NCI-H2196 treated with DMSO at 0.1 percent for 48 hours (cell line): ENCODE measurements at regions not wholly inside any gene's neighbourhood (a gene's known extent, or its start where the extent isn't known, plus 50 kb on each side); places are given as distances from the start of the nearest gene placed in this dataset.

Source experiments
- DNase-seq: peaks from one replicate; lab custom pipeline; 2025; ENCODE audit not compliant: unreplicated experiment; lab: John Stamatoyannopoulos, UW

DNA sequence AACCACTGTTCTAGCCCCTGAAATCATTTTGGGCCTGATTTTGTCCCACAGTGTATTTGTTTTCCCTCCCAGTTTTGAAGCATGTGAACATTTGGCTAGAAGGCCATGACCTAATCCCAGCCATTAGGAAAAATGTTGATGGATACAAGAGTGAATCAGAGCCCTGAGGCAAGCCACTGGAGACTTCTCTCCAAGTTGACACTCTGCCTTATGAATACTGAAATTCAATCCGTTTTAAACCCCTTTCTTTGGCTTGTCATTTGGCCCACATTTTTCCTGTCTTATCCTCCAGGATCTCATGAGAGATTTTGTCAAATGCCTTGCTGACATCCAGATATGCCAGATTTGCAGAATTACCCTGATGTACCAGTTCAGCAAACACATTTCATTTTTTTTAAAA is 158.8 kb downstream of the FAT3 start:
- no peak for DNase-seq

- DNase-seq: no peak
Observed at GRCh38 chr11:92384358-92384757, 159.7 kb downstream of the FAT3 start.

DNA sequence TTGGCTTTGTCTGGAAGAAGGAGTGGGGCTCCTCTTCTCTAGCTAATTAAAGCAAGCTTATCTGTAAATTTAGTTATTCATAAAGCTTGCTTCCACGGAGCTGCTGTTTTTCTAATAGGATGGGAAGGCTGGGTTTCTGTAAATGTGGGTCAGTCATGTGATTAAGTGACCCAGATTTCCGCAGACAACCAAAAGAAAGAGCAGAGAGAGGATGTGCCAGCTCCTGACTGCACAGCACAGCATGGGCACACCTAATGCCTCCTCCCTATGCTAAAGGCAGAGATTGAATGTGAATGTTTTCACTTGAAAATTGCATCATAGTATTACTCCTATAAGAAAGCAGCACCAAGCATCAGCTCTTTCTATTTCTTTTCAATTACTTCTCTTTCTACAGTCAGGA is 160.2 kb downstream of the FAT3 start:
- no peak for DNase-seq

DNA sequence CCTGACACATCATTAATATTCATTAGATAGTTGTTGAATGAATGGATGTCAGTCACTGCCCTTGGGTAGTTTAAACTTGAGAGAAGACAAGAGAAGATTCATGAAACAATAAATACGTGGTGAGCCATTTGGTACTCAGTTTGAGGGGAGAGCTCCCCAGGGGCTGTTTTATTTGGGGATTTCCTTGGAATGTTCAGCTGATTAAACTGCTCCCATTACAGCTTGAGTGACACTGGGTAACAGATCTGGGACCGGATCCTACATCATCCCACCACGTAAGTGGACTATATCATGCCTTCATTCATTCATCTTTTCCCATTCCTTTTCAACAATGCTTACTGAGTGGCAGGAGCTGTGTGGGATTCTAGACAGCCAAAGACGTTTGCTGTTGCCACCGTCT is 162.0 kb downstream of the FAT3 start:
- DNase-seq: no peak

DNA sequence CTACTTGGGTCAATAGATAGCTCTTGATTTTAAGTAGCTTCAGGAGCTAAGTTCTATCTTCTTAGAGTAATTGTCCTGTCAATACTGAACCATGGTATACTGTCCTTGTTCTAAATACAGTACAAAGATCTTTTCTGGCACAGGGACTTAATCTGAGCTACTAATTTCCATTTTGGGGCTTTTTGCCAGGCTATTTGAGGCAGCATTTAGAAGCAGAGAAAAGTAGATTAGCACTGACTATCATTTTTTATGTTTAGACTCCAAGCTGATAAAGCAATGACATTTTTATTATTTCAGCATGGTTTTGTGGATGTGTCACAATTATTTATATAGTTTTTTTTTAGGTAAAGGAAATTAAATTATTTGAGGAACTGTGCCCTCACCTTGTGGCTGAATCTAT is 163.2 kb downstream of the FAT3 start:
- DNase-seq: no peak

DNA sequence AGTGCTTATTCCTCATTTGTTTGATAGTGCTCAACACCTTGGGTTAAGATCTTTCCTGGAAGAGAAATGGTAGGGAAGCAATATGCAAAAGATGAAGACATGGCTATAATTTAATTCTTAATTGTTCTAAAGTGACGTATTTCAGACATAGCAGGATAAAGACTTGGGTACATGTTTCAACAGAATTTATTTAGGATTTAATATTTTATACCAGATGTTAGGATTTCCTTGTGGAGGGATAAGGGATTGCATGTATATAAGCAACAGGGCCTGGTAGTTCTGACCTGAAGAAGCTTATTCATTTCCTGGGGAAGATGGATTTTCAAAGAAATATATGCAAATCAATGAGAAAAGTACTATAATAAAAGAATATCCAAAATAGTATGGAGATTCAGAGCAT is 163.8 kb downstream of the FAT3 start:
- no peak for DNase-seq

DNA sequence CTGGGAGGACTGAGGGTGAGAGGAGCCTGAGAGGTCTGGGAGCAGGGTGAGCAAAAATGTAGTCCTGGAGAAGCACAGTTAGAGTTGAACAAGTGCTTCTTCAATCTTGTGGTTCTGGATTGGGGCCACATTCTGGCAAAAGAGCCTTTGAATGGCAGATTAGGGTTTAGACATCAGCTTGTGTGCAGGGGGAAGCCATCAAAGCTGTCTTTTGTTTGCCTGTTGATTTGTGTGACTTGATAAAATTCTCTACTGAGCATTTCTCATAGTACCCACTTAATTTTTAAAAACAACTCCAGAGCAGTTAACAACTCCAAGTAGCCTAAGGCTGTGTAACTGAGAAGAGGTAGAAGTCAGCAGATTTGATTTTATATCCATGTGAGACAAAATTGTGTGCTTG is 166.2 kb downstream of the FAT3 start:
- DNase-seq: no peak

- DNase-seq: no peak
Observed at GRCh38 chr11:92391364-92391763, 166.7 kb downstream of the FAT3 start.

GRCh38 chr11:92391808-92392207 is 167.2 kb downstream of the FAT3 start:
- DNase-seq: no peak

GRCh38 chr11:92393218-92393617 is 168.6 kb downstream of the FAT3 start:
- no peak for DNase-seq

GRCh38 chr11:92396133-92396532 is 171.5 kb downstream of the FAT3 start:
- no peak for DNase-seq

DNA sequence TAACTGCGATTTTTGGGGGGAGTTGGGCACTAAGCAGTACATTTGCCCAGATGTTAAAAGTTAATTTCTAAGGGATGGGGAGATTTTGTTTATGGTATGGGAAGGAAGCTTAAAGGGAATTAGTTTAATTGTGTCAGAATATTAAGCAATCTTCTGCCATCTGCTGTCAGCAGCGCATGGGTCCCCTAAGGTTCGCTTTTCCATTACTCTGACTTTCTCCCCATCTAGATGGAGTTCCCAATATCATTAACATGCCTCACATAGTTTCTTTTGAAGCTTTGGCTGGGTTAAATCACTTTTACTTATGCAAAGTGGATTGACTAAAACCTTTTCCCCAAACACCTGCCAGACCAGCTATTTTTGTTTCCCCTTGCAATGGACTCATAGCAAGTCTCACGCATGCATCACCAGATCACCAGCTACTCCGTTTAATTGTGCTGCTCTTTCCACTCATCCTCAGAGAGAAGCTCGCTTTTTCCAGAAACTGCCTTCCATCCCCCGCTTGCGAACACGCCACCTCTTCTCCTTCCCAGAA is 172.7 kb downstream of the FAT3 start:
- DNase-seq: no peak

GRCh38 chr11:92399705-92400104 is 175.1 kb downstream of the FAT3 start:
- DNase-seq: no peak

- no peak for DNase-seq
Observed at GRCh38 chr11:92401520-92401919, 176.9 kb downstream of the FAT3 start.

DNA sequence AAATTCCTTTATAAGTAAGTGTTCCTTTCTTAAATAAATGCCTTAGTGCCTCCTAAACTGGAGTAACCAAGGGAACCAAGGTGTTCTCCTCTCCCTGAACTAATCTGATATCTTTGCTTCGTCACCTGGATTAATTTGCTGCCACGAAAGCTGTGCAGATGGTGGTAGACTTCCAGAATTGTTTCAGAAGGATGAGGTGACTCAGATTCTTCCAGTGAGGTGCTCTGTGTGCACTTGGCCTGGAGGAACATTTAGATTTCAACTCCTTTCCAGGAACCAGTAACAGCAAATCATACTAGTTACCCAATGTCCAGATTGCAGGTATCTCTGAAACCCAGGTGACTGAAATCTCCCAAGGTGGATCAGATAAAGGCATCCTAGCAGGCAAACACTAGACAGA is 181.9 kb downstream of the FAT3 start:
- DNase-seq: no peak

- DNase-seq: no peak
Observed at GRCh38 chr11:92409355-92409754, 184.7 kb downstream of the FAT3 start.

DNA sequence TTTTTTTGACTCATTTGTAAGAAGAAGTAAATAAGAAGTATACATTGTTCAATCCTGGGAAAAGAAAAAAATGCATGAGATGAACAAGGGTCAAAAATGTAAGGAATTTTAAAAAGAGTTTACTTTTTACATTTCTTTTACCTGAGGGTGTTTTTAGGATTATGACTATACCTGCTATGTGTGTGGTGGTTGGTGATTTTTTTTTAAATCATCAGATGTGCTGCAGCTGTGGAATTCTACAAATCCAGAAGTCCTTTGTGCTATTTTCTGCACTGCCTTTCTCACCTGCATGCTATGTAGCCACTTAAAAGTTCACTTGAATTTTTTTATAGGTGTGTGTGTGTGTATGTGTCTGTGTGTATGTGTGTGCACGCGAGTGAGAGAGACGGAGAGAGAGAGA is 185.3 kb downstream of the FAT3 start:
- DNase-seq: no peak

DNA sequence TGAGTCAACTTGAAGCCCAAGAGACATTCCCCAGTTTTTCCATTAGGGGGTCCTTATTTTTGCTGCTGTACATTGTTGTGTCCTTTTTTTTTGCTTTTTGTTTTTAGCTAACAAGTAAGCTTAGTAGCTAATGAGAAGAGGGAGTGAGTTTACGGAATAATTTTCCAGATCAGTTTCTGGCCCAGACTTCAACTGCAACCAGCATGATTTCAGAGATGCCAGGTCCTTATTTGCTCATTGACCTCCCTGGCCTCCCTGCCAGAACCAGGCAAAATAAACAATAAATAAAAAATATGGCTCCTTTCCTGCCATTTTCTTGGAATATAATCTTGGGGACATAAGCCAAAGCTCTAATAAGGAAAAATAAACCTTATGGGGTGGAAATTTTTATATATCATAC is 185.9 kb downstream of the FAT3 start:
- DNase-seq: no peak

GRCh38 chr11:92411431-92411830 is 186.8 kb downstream of the FAT3 start:
- no peak for DNase-seq

- DNase-seq: no peak
Observed at GRCh38 chr11:92413757-92414513, 189.3 kb downstream of the FAT3 start.

GRCh38 chr11:92416971-92417725 is 192.5 kb downstream of the FAT3 start:
- DNase-seq: no peak
